ENCODE measurements at regions not wholly inside any gene's neighbourhood (a gene's known extent, or its start where the extent isn't known, plus 50 kb on each side); places are given as distances from the start of the nearest gene placed in this dataset.

DNA sequence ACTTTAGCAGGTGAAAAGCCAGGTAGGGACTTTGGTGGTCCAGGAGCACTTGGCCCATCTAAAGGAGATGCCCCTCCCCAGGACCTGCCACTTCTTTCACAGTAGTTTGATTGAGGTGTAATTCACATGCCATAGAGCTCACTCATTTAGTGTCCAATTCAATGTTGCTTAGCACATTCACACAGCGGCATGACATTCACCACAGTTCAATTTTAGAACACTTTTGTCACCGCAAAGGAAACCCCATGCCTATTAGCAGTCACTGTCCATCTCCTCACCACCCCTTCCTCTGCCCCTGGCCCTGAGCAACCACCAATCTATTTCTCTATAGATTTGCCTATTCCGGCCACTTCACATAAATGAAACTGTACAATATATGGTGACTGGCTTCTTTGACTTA lies 211.6 kb upstream of the ZMIZ1 start:
- Histone ChIP-seq H4K20me1 (ENCODE audit: low read length) (no peaks in the 10 kb centered on the region), H3F3A (ENCODE audit: low read length, unreplicated experiment) (no peaks in the 10 kb centered on the region), H3K9ac (ENCODE audit: low read length) (no peak overlapping the region), H3K27ac (ENCODE audit: low read length) (no peak overlapping the region), H3K4me2 (ENCODE audit: low read length) (no peak overlapping the region), H3K79me2 (ENCODE audit: low read length) (no peaks in the 10 kb centered on the region), H3K4me1 (ENCODE audit: insufficient read depth, low read length) (peaks cover 5% of the 10 kb centered on the region), H2AFZ (ENCODE audit: low read length) (no peak overlapping the region), H3K9me3 (ENCODE audit: low read length) (no peaks in the 10 kb centered on the region), H3K27me3 (ENCODE audit: low read length) (peaks cover 19% of the 10 kb centered on the region; the same call in 1 of the 2 replicates), H3K36me3 (ENCODE audit: low read depth, low read length) (no peaks in the 10 kb centered on the region), H3K4me3 (ENCODE audit: low read length) (no peak overlapping the region), H3K9me2 (replicated peaks; ENCODE audit: low read length) (no peaks in the 10 kb centered on the region)
- ChIA-PET CTCF (no interaction called here), POLR2A (ENCODE audit: unreplicated experiment) (no interaction called here)
- TF ChIP-seq EZH2phosphoT487 (IDR thresholded peaks at IDR 0.05; ENCODE audit: borderline replicate concordance, low read length) (no peak), EZH2 (IDR thresholded peaks at IDR 0.05; ENCODE audit: low read length, unreplicated experiment) (no peak)
- TF ChIP-seq, protein P1, sequence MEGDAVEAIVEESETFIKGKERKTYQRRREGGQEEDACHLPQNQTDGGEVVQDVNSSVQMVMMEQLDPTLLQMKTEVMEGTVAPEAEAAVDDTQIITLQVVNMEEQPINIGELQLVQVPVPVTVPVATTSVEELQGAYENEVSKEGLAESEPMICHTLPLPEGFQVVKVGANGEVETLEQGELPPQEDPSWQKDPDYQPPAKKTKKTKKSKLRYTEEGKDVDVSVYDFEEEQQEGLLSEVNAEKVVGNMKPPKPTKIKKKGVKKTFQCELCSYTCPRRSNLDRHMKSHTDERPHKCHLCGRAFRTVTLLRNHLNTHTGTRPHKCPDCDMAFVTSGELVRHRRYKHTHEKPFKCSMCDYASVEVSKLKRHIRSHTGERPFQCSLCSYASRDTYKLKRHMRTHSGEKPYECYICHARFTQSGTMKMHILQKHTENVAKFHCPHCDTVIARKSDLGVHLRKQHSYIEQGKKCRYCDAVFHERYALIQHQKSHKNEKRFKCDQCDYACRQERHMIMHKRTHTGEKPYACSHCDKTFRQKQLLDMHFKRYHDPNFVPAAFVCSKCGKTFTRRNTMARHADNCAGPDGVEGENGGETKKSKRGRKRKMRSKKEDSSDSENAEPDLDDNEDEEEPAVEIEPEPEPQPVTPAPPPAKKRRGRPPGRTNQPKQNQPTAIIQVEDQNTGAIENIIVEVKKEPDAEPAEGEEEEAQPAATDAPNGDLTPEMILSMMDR (conservative IDR thresholded peaks at IDR 0.05; ENCODE audit: low read depth, low read length) = no peak
- DNase-seq = no peak
- intact Hi-C loops (cut with micrococcal nuclease) = no loop called here
- ATAC-seq = no peak
- BruUV-seq (replicated peaks) = no TSS peak

GRCh38 chr10:78859266-78859665 lies 209.5 kb upstream of the ZMIZ1 start:
- H3K9me2 ChIP-seq (replicated peaks; ENCODE audit: low read length) = no peaks in the 10 kb centered on the region
- peaks cover 19% of the 10 kb centered on the region; the same call in 1 of the 2 replicates for H3K27me3 ChIP-seq (ENCODE audit: low read length)
- H3K4me2 ChIP-seq (ENCODE audit: low read length) = no peak overlapping the region
- BruUV-seq (replicated peaks) = no TSS peak
- H3K4me3 ChIP-seq (ENCODE audit: low read length) = no peak overlapping the region
- TF ChIP-seq, protein P1 (conservative IDR thresholded peaks at IDR 0.05; ENCODE audit: low read depth, low read length) = no peak
- TF ChIP-seq EZH2 (IDR thresholded peaks at IDR 0.05; ENCODE audit: low read length, unreplicated experiment) (no peak), EZH2phosphoT487 (IDR thresholded peaks at IDR 0.05; ENCODE audit: borderline replicate concordance, low read length) (no peak)
- no peak overlapping the region for H2AFZ ChIP-seq (ENCODE audit: low read length)
- no peaks in the 10 kb centered on the region for H4K20me1 ChIP-seq (ENCODE audit: low read length)
- H3K9me3 ChIP-seq (ENCODE audit: low read length) = no peaks in the 10 kb centered on the region
- no peaks in the 10 kb centered on the region for H3F3A ChIP-seq (ENCODE audit: low read length, unreplicated experiment)
- no peak overlapping the region for H3K27ac ChIP-seq (ENCODE audit: low read length)
- intact Hi-C loops (cut with micrococcal nuclease) = no loop called here
- H3K9ac ChIP-seq (ENCODE audit: low read length) = no peak overlapping the region
- peaks cover 9% of the 10 kb centered on the region for H3K4me1 ChIP-seq (ENCODE audit: insufficient read depth, low read length)
- DNase-seq (no peak), ATAC-seq (no peak)
- POLR2A ChIA-PET (ENCODE audit: unreplicated experiment) = no interaction called here
- CTCF ChIA-PET = interaction anchor here (1.0 kb wide), 1 partner anchor 208 kb away, joined by 3 read pairs; no protein-coding TSS in a partner anchor
- H3K79me2 ChIP-seq (ENCODE audit: low read length) = no peaks in the 10 kb centered on the region
- no peaks in the 10 kb centered on the region for H3K36me3 ChIP-seq (ENCODE audit: low read depth, low read length)

- Histone ChIP-seq H3K4me1 (ENCODE audit: insufficient read depth, low read length) (peaks cover 9% of the 10 kb centered on the region), H2AFZ (ENCODE audit: low read length) (no peak overlapping the region), H3K9me3 (ENCODE audit: low read length) (no peaks in the 10 kb centered on the region), H3K9me2 (replicated peaks; ENCODE audit: low read length) (no peaks in the 10 kb centered on the region), H3K27ac (ENCODE audit: low read length) (no peak overlapping the region), H3K4me3 (ENCODE audit: low read length) (no peak overlapping the region), H3K79me2 (ENCODE audit: low read length) (no peaks in the 10 kb centered on the region), H4K20me1 (ENCODE audit: low read length) (no peaks in the 10 kb centered on the region), H3K36me3 (ENCODE audit: low read depth, low read length) (no peaks in the 10 kb centered on the region), H3K4me2 (ENCODE audit: low read length) (no peak overlapping the region), H3F3A (ENCODE audit: low read length, unreplicated experiment) (no peaks in the 10 kb centered on the region), H3K9ac (ENCODE audit: low read length) (no peak overlapping the region), H3K27me3 (ENCODE audit: low read length) (peaks cover 19% of the 10 kb centered on the region; the same call in 1 of the 2 replicates)
- intact Hi-C loops (cut with micrococcal nuclease) = no loop called here
- CTCF ChIA-PET = interaction anchor here (1.0 kb wide), 1 partner anchor 207 kb away, joined by 3 read pairs; no protein-coding TSS in a partner anchor
- no TSS peak for BruUV-seq (replicated peaks)
- ATAC-seq (no peak), DNase-seq (no peak)
- POLR2A ChIA-PET (ENCODE audit: unreplicated experiment) = no interaction called here
- TF ChIP-seq EZH2phosphoT487 (IDR thresholded peaks at IDR 0.05; ENCODE audit: borderline replicate concordance, low read length) = no peak
- TF ChIP-seq, protein P1 (conservative IDR thresholded peaks at IDR 0.05; ENCODE audit: low read depth, low read length) = no peak
- TF ChIP-seq EZH2 (IDR thresholded peaks at IDR 0.05; ENCODE audit: low read length, unreplicated experiment) = no peak
Observed at GRCh38 chr10:78859769-78860168, 209.0 kb upstream of the ZMIZ1 start.

Measured in PC-3 (cell line).